ENCODE measurements at regions not wholly inside any gene's neighbourhood (a gene's known extent, or its start where the extent isn't known, plus 50 kb on each side); places are given as distances from the start of the nearest gene placed in this dataset.

DNA sequence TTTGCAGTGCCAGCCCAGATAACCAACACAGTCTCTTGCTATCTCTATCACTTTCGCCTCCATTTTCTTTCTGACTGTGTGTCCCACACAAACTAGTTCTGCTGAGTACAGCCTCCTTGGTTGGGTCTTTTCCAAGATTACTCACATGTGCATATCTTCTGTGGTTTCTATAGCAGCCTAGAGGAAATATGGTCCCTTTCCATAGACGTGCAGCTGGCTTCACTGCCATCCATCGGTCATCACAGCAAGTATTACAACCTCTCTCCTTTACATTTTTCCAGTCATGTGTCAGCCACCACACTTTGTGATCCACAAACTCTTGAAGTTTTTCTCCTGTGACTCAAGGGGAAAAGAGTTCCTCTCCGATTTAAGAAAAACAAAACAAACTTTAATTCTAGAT, 893.4 kb upstream of the ADGRL4 start:
- Histone ChIP-seq H2AFZ (ENCODE audit: insufficient read depth, low read depth, low read length, poor library complexity, severe bottlenecking) (no peak overlapping the region), H3K27me3 (ENCODE audit: control insufficient read depth in 2 of 2, insufficient read depth in 2 of 2, low read length in 2 of 2) (no peaks in the 10 kb centered on the region), H3K36me3 (replicated peaks in 1 of 2; ENCODE audit: control insufficient read depth in 1 of 2, insufficient read depth in 2 of 2, low read length in 2 of 2) (no peaks in the 10 kb centered on the region), H3K4me2 (replicated peaks; ENCODE audit: extremely low read depth, low read length, poor library complexity, severe bottlenecking) (no peak overlapping the region), H3K79me2 (ENCODE audit: insufficient read depth, low read length) (no peaks in the 10 kb centered on the region), H3K9ac (ENCODE audit: insufficient read depth, low read length, poor library complexity, severe bottlenecking) (no peak overlapping the region), H3K27ac (ENCODE audit: low read depth in 1 of 2, low read length in 2 of 2) (no peak overlapping the region), H3K4me3 (replicated peaks in 1 of 3; ENCODE audit: low read depth in 2 of 3, low read length in 3 of 3) (no peak overlapping the region), H3K4me1 (ENCODE audit: control insufficient read depth in 1 of 2, insufficient read depth in 2 of 2, low read length in 2 of 2) (no peaks in the 10 kb centered on the region), H3K9me3 (replicated peaks in 1 of 2; ENCODE audit: control insufficient read depth in 1 of 2, insufficient read depth in 1 of 2, low read length in 2 of 2) (peaks cover 0 to 15% of the 10 kb centered on the region in 2 donors), H4K20me1 (ENCODE audit: insufficient read depth, low read length) (no peaks in the 10 kb centered on the region)
- Mint-ChIP-seq H3K27ac (no peak overlapping the region), H3K4me3 (no peak overlapping the region), H3K36me3 (no peaks in the 10 kb centered on the region), H3K27me3 (ENCODE audit: low read depth in 3 of 3) (no peaks in the 10 kb centered on the region), H3K4me1 (no peaks in the 10 kb centered on the region), H3K9me3 (peaks cover 0 to 8% (median 0%) of the 10 kb centered on the region in 7 donors)
- no peak for DNase-seq
- 72% methylated on average over 3 of the region's 4 CpGs for WGBS (ENCODE audit: insufficient coverage)
- TF ChIP-seq, protein P1, sequence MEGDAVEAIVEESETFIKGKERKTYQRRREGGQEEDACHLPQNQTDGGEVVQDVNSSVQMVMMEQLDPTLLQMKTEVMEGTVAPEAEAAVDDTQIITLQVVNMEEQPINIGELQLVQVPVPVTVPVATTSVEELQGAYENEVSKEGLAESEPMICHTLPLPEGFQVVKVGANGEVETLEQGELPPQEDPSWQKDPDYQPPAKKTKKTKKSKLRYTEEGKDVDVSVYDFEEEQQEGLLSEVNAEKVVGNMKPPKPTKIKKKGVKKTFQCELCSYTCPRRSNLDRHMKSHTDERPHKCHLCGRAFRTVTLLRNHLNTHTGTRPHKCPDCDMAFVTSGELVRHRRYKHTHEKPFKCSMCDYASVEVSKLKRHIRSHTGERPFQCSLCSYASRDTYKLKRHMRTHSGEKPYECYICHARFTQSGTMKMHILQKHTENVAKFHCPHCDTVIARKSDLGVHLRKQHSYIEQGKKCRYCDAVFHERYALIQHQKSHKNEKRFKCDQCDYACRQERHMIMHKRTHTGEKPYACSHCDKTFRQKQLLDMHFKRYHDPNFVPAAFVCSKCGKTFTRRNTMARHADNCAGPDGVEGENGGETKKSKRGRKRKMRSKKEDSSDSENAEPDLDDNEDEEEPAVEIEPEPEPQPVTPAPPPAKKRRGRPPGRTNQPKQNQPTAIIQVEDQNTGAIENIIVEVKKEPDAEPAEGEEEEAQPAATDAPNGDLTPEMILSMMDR (IDR thresholded peaks at IDR 0.05): no peak
- intact Hi-C loops (cut with micrococcal nuclease): no loop called here

DNA sequence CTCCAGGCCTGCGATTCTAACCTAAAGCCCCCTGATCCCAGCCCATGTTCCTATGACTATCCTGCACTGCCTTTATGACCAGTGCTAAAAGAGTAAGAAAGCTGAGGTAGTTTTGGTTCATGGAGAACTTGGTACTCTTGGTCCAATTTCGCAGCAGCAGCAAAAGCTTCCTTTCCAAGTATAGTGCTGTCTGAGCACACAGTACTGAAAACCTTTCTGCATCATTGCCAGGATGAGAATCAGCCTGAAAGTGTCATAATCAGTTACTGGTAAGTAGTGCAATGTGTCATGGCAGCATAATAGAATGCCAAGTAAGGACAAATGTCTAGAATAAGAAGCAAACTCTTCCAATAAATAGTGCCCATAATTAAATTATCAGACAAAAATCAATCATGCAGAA, 889.6 kb upstream of the ADGRL4 start:
- Histone ChIP-seq H3K27ac (ENCODE audit: low read depth in 1 of 2, low read length in 2 of 2) (no peak overlapping the region), H3K9me3 (replicated peaks in 1 of 2; ENCODE audit: control insufficient read depth in 1 of 2, insufficient read depth in 1 of 2, low read length in 2 of 2) (peaks cover 11 to 19% of the 10 kb centered on the region in 2 donors), H3K79me2 (ENCODE audit: insufficient read depth, low read length) (no peaks in the 10 kb centered on the region), H3K4me2 (replicated peaks; ENCODE audit: extremely low read depth, low read length, poor library complexity, severe bottlenecking) (no peak overlapping the region), H3K4me3 (replicated peaks in 1 of 3; ENCODE audit: low read depth in 2 of 3, low read length in 3 of 3) (no peak overlapping the region), H3K4me1 (ENCODE audit: control insufficient read depth in 1 of 2, insufficient read depth in 2 of 2, low read length in 2 of 2) (no peaks in the 10 kb centered on the region), H2AFZ (ENCODE audit: insufficient read depth, low read depth, low read length, poor library complexity, severe bottlenecking) (no peak overlapping the region), H3K36me3 (replicated peaks in 1 of 2; ENCODE audit: control insufficient read depth in 1 of 2, insufficient read depth in 2 of 2, low read length in 2 of 2) (no peaks in the 10 kb centered on the region), H3K27me3 (ENCODE audit: control insufficient read depth in 2 of 2, insufficient read depth in 2 of 2, low read length in 2 of 2) (no peaks in the 10 kb centered on the region), H3K9ac (ENCODE audit: insufficient read depth, low read length, poor library complexity, severe bottlenecking) (no peak overlapping the region), H4K20me1 (ENCODE audit: insufficient read depth, low read length) (no peaks in the 10 kb centered on the region)
- DNase-seq: no peak
- no peak overlapping the region for H3K27ac Mint-ChIP-seq
- H3K27me3 Mint-ChIP-seq (ENCODE audit: low read depth in 3 of 3): no peaks in the 10 kb centered on the region
- no peak overlapping the region for H3K4me3 Mint-ChIP-seq
- TF ChIP-seq, protein P1 (IDR thresholded peaks at IDR 0.05): no peak
- WGBS (ENCODE audit: insufficient coverage): no CpG with 5 or more reads among the region's 2 CpGs
- intact Hi-C loops (cut with micrococcal nuclease): no loop called here
- peaks cover 1 to 14% (median 8%) of the 10 kb centered on the region in 7 donors for H3K9me3 Mint-ChIP-seq
- H3K4me1 Mint-ChIP-seq: no peaks in the 10 kb centered on the region
- no peaks in the 10 kb centered on the region for H3K36me3 Mint-ChIP-seq
